CD14-positive monocyte (primary cell): ENCODE measurements at regions not wholly inside any gene's neighbourhood (a gene's known extent, or its start where the extent isn't known, plus 50 kb on each side); places are given as distances from the start of the nearest gene placed in this dataset.

Experiments used
- DNase-seq, 3 donors: peaks; one replicate each; pipeline ENCODE4 v3.0.0-alpha.2; 2011 to 2022
- H2AFZ ChIP-seq: 2 replicates; pipeline ENCODE4 v1.6.0; 2012; ENCODE audit warnings: mild to moderate bottlenecking, low read depth, low read length, inconsistent platforms; ENCODE audit not compliant: insufficient read depth, poor library complexity, severe bottlenecking
- H3K27ac ChIP-seq, 2 donors: 1 replicate in 1 of 2; 2 replicates in 1 of 2; pipeline ENCODE4 v1.5.1; 2012 to 2013; ENCODE audit warnings: low read length in 2 of 2, control low read depth in 1 of 2, inconsistent platforms in 1 of 2, low read depth in 1 of 2, mild to moderate bottlenecking in 1 of 2
- H3K27me3 ChIP-seq, 2 donors: one replicate each; pipeline versions ENCODE4 v1.6.0 to v1.6.1; 2011 to 2013; ENCODE audit warnings: low read length in 2 of 2; ENCODE audit not compliant: control insufficient read depth in 2 of 2, insufficient read depth in 2 of 2
- H3K36me3 ChIP-seq, 2 donors: replicated peaks in 1 of 2; 1 replicate in 1 of 2; 2 replicates in 1 of 2; pipeline versions ENCODE4 v1.5.1 to v1.6.1; 2012 to 2013; ENCODE audit warnings: low read length in 2 of 2, control low read depth in 1 of 2, inconsistent platforms in 1 of 2, mild to moderate bottlenecking in 1 of 2; ENCODE audit not compliant: insufficient read depth in 2 of 2, control insufficient read depth in 1 of 2
- H3K4me1 ChIP-seq, 2 donors: 1 replicate in 1 of 2; 2 replicates in 1 of 2; pipeline versions ENCODE4 v1.5.1 to v1.6.1; 2012 to 2013; ENCODE audit warnings: low read length in 2 of 2, control low read depth in 1 of 2, inconsistent platforms in 1 of 2, mild to moderate bottlenecking in 1 of 2, moderate library complexity in 1 of 2; ENCODE audit not compliant: insufficient read depth in 2 of 2, control insufficient read depth in 1 of 2
- H3K4me2 ChIP-seq: replicated peaks from 2 replicates; pipeline ENCODE3; 2012; ENCODE audit warnings: low read length, moderate library complexity, mild to moderate bottlenecking; ENCODE audit not compliant: poor library complexity, severe bottlenecking; ENCODE audit errors: extremely low read depth
- H3K4me3 ChIP-seq, 3 experiments: fragments of 200-600 bp in 1 of 3; sonication (generic) in 1 of 3; replicated peaks in 1 of 3; 1 replicate in 2 of 3; 2 replicates in 1 of 3; pipeline ENCODE4 v1.5.1; 2011 to 2013; ENCODE audit warnings: low read length in 3 of 3, mild to moderate bottlenecking in 3 of 3, control low read depth in 2 of 3, low read depth in 2 of 3, inconsistent platforms in 1 of 3, moderate library complexity in 1 of 3
- H3K79me2 ChIP-seq: 2 replicates; pipeline ENCODE4 v1.6.0; 2012; ENCODE audit warnings: mild to moderate bottlenecking, control low read depth, inconsistent platforms, low read length, moderate library complexity; ENCODE audit not compliant: insufficient read depth
- H3K9ac ChIP-seq: 2 replicates; pipeline ENCODE4 v1.6.0; 2017; ENCODE audit warnings: low read length, mild to moderate bottlenecking; ENCODE audit not compliant: insufficient read depth, poor library complexity, severe bottlenecking
- H3K9me3 ChIP-seq, 2 donors: replicated peaks in 1 of 2; 1 replicate in 1 of 2; 2 replicates in 1 of 2; pipeline versions ENCODE4 v1.5.1 to v1.6.1; 2012 to 2013; ENCODE audit warnings: low read length in 2 of 2, control low read depth in 1 of 2; ENCODE audit not compliant: control insufficient read depth in 1 of 2, insufficient read depth in 1 of 2
- H4K20me1 ChIP-seq: 2 replicates; pipeline ENCODE4 v1.6.0; 2012; ENCODE audit warnings: mild to moderate bottlenecking, low read length, control low read depth, moderate library complexity; ENCODE audit not compliant: insufficient read depth
- H3K27ac Mint-ChIP-seq, 7 donors: one replicate each; pipeline ENCODE4 v1.8.0; 2020; ENCODE audit warnings: mild to moderate bottlenecking in 7 of 7, mixed read lengths in 7 of 7, moderate library complexity in 6 of 7, inconsistent platforms in 2 of 7
- H3K27me3 Mint-ChIP-seq, 3 donors: one replicate each; pipeline ENCODE4 v1.8.0; 2021 to 2022; ENCODE audit warnings: low read depth in 3 of 3, mild to moderate bottlenecking in 3 of 3, mixed read lengths in 3 of 3, moderate library complexity in 3 of 3, inconsistent platforms in 1 of 3
- H3K36me3 Mint-ChIP-seq, 2 donors: one replicate each; pipeline ENCODE4 v1.8.0; 2020; ENCODE audit warnings: mixed read lengths in 2 of 2, inconsistent platforms in 1 of 2, mild to moderate bottlenecking in 1 of 2
- H3K4me1 Mint-ChIP-seq: one replicate; pipeline ENCODE4 v1.8.0; 2020; ENCODE audit warnings: mild to moderate bottlenecking, mixed read lengths
- H3K4me3 Mint-ChIP-seq, 2 donors: one replicate each; pipeline ENCODE4 v1.8.0; 2020; ENCODE audit warnings: mild to moderate bottlenecking in 2 of 2, mixed read lengths in 2 of 2, moderate library complexity in 1 of 2
- H3K9me3 Mint-ChIP-seq, 7 donors: one replicate each; pipeline ENCODE4 v1.8.0; 2020 to 2022; ENCODE audit warnings: mixed read lengths in 7 of 7, mild to moderate bottlenecking in 6 of 7, moderate library complexity in 6 of 7, inconsistent platforms in 2 of 7
- WGBS: methylation state at CpG from one replicate; pipeline ENCODE4 v1.1.5; 2013; ENCODE audit warnings: missing lambda C conversion rate; ENCODE audit not compliant: insufficient coverage; 5-methylcytosine and 5-hydroxymethylcytosine counted together
- intact Hi-C, 2 donors: fragments of 100-400 bp; cut with micrococcal nuclease; formaldehyde crosslinking; loops; one replicate each; pipeline versions ENCODE4 v1.15.0 to v1.15.1; 2023
- TF ChIP-seq, protein P1 (sequence below): fragments of 200-600 bp; IDR thresholded peaks from one replicate; pipeline ENCODE4 v1.8.0; 2022; ENCODE audit warnings: antibody characterized with exemption, mild to moderate bottlenecking

DNA sequence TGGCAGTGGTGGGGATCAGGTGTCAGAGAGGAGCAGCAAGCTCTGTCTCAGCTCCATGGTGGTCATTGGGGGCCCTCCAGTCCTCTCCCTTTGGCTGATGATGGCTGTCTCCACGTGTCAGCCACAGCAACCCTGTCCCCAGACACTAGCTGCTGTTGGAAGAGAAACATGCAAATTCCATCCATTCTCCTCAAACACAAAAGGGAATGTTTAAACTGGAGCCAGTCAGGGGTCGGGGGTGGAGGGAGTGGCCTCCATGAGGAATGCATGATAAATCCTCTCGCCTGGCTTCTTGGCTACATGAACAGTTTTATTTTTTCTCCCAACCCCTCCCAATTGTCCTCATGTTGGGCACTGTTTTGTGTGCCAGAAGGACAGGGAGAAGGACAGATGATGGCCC lies 86.4 kb downstream of the EDN3 start:
- H3K4me2 ChIP-seq = no peak overlapping the region
- no peaks in the 10 kb centered on the region for H3K4me1 Mint-ChIP-seq
- WGBS = no CpG with 5 or more reads among the region's 3 CpGs
- H3K36me3 ChIP-seq = no peaks in the 10 kb centered on the region
- H3K4me3 Mint-ChIP-seq = no peak overlapping the region
- H2AFZ ChIP-seq = no peak overlapping the region
- H3K9me3 Mint-ChIP-seq = peaks cover 0 to 2% (median 0%) of the 10 kb centered on the region in 7 donors
- H3K9ac ChIP-seq = no peak overlapping the region
- H3K27ac Mint-ChIP-seq = no peak overlapping the region
- H3K4me1 ChIP-seq = no peaks in the 10 kb centered on the region
- TF ChIP-seq, protein P1, sequence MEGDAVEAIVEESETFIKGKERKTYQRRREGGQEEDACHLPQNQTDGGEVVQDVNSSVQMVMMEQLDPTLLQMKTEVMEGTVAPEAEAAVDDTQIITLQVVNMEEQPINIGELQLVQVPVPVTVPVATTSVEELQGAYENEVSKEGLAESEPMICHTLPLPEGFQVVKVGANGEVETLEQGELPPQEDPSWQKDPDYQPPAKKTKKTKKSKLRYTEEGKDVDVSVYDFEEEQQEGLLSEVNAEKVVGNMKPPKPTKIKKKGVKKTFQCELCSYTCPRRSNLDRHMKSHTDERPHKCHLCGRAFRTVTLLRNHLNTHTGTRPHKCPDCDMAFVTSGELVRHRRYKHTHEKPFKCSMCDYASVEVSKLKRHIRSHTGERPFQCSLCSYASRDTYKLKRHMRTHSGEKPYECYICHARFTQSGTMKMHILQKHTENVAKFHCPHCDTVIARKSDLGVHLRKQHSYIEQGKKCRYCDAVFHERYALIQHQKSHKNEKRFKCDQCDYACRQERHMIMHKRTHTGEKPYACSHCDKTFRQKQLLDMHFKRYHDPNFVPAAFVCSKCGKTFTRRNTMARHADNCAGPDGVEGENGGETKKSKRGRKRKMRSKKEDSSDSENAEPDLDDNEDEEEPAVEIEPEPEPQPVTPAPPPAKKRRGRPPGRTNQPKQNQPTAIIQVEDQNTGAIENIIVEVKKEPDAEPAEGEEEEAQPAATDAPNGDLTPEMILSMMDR = no peak
- no peaks in the 10 kb centered on the region for H3K9me3 ChIP-seq
- H3K27me3 ChIP-seq = no peaks in the 10 kb centered on the region
- no peaks in the 10 kb centered on the region for H3K79me2 ChIP-seq
- H4K20me1 ChIP-seq = no peaks in the 10 kb centered on the region
- H3K4me3 ChIP-seq = no peak overlapping the region
- H3K36me3 Mint-ChIP-seq = no peaks in the 10 kb centered on the region
- no peak for DNase-seq
- intact Hi-C loops = no loop called here
- H3K27ac ChIP-seq = no peak overlapping the region
- peaks cover 1 to 4% (median 2%) of the 10 kb centered on the region in 3 donors for H3K27me3 Mint-ChIP-seq

DNA sequence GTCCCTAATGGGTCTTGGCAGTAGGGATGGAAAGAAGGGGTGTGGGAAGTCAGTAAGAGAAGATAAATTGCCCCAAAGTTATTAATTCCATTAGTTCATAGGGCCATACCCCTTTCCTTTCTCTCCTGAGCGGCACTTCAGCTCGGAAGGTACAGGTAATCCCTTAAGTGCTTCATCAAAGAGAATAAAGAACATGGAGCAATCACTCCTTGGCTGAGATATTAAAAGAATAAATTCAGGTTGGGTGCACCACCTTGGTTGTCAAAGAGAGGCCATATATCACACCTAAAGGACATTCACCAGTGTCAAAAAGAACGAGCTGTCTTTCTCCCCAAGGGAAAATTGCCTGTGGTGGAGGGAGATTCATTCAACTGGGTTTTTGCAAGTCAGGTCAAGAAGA lies 87.5 kb downstream of the EDN3 start:
- Mint-ChIP-seq H3K4me3 (no peak overlapping the region), H3K9me3 (peaks cover 0 to 2% (median 0%) of the 10 kb centered on the region in 7 donors), H3K36me3 (no peaks in the 10 kb centered on the region), H3K27ac (no peak overlapping the region), H3K4me1 (no peaks in the 10 kb centered on the region), H3K27me3 (peaks cover 1 to 4% (median 2%) of the 10 kb centered on the region in 3 donors)
- no peak overlapping the region for H3K4me3 ChIP-seq
- no peak overlapping the region for H3K4me2 ChIP-seq
- TF ChIP-seq, protein P1 = no peak
- H3K27ac ChIP-seq = no peak overlapping the region
- no peaks in the 10 kb centered on the region for H3K36me3 ChIP-seq
- intact Hi-C loops = no loop called here
- H3K9me3 ChIP-seq = no peaks in the 10 kb centered on the region
- no peaks in the 10 kb centered on the region for H3K27me3 ChIP-seq
- no peak for DNase-seq
- no peaks in the 10 kb centered on the region for H4K20me1 ChIP-seq
- no peaks in the 10 kb centered on the region for H3K79me2 ChIP-seq
- H3K9ac ChIP-seq = no peak overlapping the region
- H3K4me1 ChIP-seq = no peaks in the 10 kb centered on the region
- no peak overlapping the region for H2AFZ ChIP-seq
- WGBS = no CpG with 5 or more reads among the region's 3 CpGs
